ENCODE measurements at regions not wholly inside any gene's neighbourhood (a gene's known extent, or its start where the extent isn't known, plus 50 kb on each side); places are given as distances from the start of the nearest gene placed in this dataset.

- Mint-ChIP-seq H3K4me3 (no peak overlapping the region), H3K9me3 (ENCODE audit: insufficient read depth) (no peaks in the 10 kb centered on the region), H3K27ac (no peak overlapping the region), H3K4me1 (no peaks in the 10 kb centered on the region), H3K27me3 (peaks cover 20% of the 10 kb centered on the region)
- H3K27ac ChIP-seq (ENCODE audit: low read length in 2 of 2), result no peak overlapping the region
- intact Hi-C loops (cut with micrococcal nuclease), result no loop called here
- H3K9ac ChIP-seq (ENCODE audit: low read length), result no peak overlapping the region
- no peaks in the 10 kb centered on the region for H3K4me1 ChIP-seq (ENCODE audit: control insufficient read depth in 2 of 2, insufficient read depth in 2 of 2, low read length in 2 of 2)
- ChIA-PET POLR2A (no interaction called here), CTCF (no interaction called here)
- H3K27me3 ChIP-seq (replicated peaks in 1 of 4; ENCODE audit: control extremely low read depth in 1 of 4, control insufficient read depth in 3 of 4, insufficient read depth in 4 of 4, low read length in 3 of 4), result peaks cover 0 to 2% (median 0%) of the 10 kb centered on the region in 4 experiments
- DNase-seq, result no peak
- no peak for ATAC-seq (ENCODE audit: low read depth)
- no peak overlapping the region for H2AFZ ChIP-seq (ENCODE audit: insufficient read depth, low read depth, low read length, poor library complexity, severe bottlenecking)
- H3K4me3 ChIP-seq (ENCODE audit: control extremely low read depth in 1 of 5, extremely low read depth in 1 of 5, insufficient read depth in 1 of 5, low read depth in 2 of 5, low read length in 4 of 5), result no peak overlapping the region
- H3K79me2 ChIP-seq (ENCODE audit: control insufficient read depth, insufficient read depth, low read length), result no peaks in the 10 kb centered on the region
- H3K9me3 ChIP-seq (ENCODE audit: control extremely low read depth in 1 of 3, control insufficient read depth in 2 of 3, insufficient read depth in 1 of 3, low read length in 2 of 3), result peaks cover 0 to 4% (median 1%) of the 10 kb centered on the region in 3 donors
- H3K4me2 ChIP-seq (replicated peaks; ENCODE audit: low read depth, low read length, poor library complexity, severe bottlenecking), result no peak overlapping the region
- no peak for TF ChIP-seq EZH2 (IDR thresholded peaks at IDR 0.05; ENCODE audit: borderline replicate concordance, insufficient read depth, low read depth, low read length, poor library complexity, severe bottlenecking)
- no peak for TF ChIP-seq CTCF (IDR thresholded peaks at IDR 0.05)
- no peaks in the 10 kb centered on the region for H4K20me1 ChIP-seq (ENCODE audit: control insufficient read depth, insufficient read depth, low read length, poor library complexity, severe bottlenecking)
- WGBS (ENCODE audit: insufficient coverage), result 86% methylated on average over 6 of the region's 6 CpGs
- no peaks in the 10 kb centered on the region for H3K36me3 ChIP-seq (replicated peaks in 1 of 2; ENCODE audit: control extremely low read depth in 1 of 2, control insufficient read depth in 1 of 2, extremely low read depth in 1 of 2, insufficient read depth in 2 of 2, low read length in 1 of 2)
Observed at GRCh38 chr3:150055332-150055731, 84.6 kb upstream of the PFN2 start.

- Histone ChIP-seq H3K27me3 (replicated peaks in 1 of 4; ENCODE audit: control extremely low read depth in 1 of 4, control insufficient read depth in 3 of 4, insufficient read depth in 4 of 4, low read length in 3 of 4) (peaks cover 0 to 2% (median 0%) of the 10 kb centered on the region in 4 experiments), H4K20me1 (ENCODE audit: control insufficient read depth, insufficient read depth, low read length, poor library complexity, severe bottlenecking) (no peaks in the 10 kb centered on the region), H3K36me3 (replicated peaks in 1 of 2; ENCODE audit: control extremely low read depth in 1 of 2, control insufficient read depth in 1 of 2, extremely low read depth in 1 of 2, insufficient read depth in 2 of 2, low read length in 1 of 2) (no peaks in the 10 kb centered on the region), H3K79me2 (ENCODE audit: control insufficient read depth, insufficient read depth, low read length) (no peaks in the 10 kb centered on the region), H3K27ac (ENCODE audit: low read length in 2 of 2) (no peak overlapping the region), H3K9ac (ENCODE audit: low read length) (no peak overlapping the region), H3K9me3 (ENCODE audit: control extremely low read depth in 1 of 3, control insufficient read depth in 2 of 3, insufficient read depth in 1 of 3, low read length in 2 of 3) (peaks cover 0 to 4% (median 1%) of the 10 kb centered on the region in 3 donors), H3K4me3 (ENCODE audit: control extremely low read depth in 1 of 5, extremely low read depth in 1 of 5, insufficient read depth in 1 of 5, low read depth in 2 of 5, low read length in 4 of 5) (no peak overlapping the region), H3K4me2 (replicated peaks; ENCODE audit: low read depth, low read length, poor library complexity, severe bottlenecking) (no peak overlapping the region), H3K4me1 (ENCODE audit: control insufficient read depth in 2 of 2, insufficient read depth in 2 of 2, low read length in 2 of 2) (no peaks in the 10 kb centered on the region), H2AFZ (ENCODE audit: insufficient read depth, low read depth, low read length, poor library complexity, severe bottlenecking) (no peak overlapping the region)
- 100% methylated on average over 1 of the region's 2 CpGs for WGBS (ENCODE audit: insufficient coverage)
- no peak overlapping the region for H3K4me3 Mint-ChIP-seq
- peaks cover 20% of the 10 kb centered on the region for H3K27me3 Mint-ChIP-seq
- ChIA-PET CTCF (no interaction called here), POLR2A (no interaction called here)
- no peaks in the 10 kb centered on the region for H3K4me1 Mint-ChIP-seq
- DNase-seq (no peak), ATAC-seq (ENCODE audit: low read depth) (no peak)
- H3K27ac Mint-ChIP-seq, result no peak overlapping the region
- intact Hi-C loops (cut with micrococcal nuclease), result no loop called here
- H3K9me3 Mint-ChIP-seq (ENCODE audit: insufficient read depth), result no peaks in the 10 kb centered on the region
- TF ChIP-seq EZH2 (IDR thresholded peaks at IDR 0.05; ENCODE audit: borderline replicate concordance, insufficient read depth, low read depth, low read length, poor library complexity, severe bottlenecking), result no peak
- TF ChIP-seq CTCF (IDR thresholded peaks at IDR 0.05), result no peak
Observed at GRCh38 chr3:150054635-150055034, 83.9 kb upstream of the PFN2 start.
